Breast epithelium (tissue), 3 donors: ENCODE measurements at regions not wholly inside any gene's neighbourhood (a gene's known extent, or its start where the extent isn't known, plus 50 kb on each side); places are given as distances from the start of the nearest gene placed in this dataset.

ENCODE experiments used
- CTCF ChIP-seq, 3 donors: fragments of 450-650 bp; IDR thresholded peaks; one replicate each; pipeline ENCODE4 v1.5.1; 2016 to 2017; ENCODE audit warnings: antibody characterized with exemption in 3 of 3, mild to moderate bottlenecking in 3 of 3, moderate library complexity in 3 of 3
- POLR2A ChIP-seq: fragments of 450-650 bp; IDR thresholded peaks from one replicate; pipeline ENCODE4 v1.6.1; 2016; ENCODE audit warnings: antibody characterized with exemption, mild to moderate bottlenecking, moderate library complexity
- POLR2AphosphoS5 ChIP-seq, 3 donors: sonication (generic); formaldehyde crosslinking; IDR thresholded peaks; one replicate each; pipeline ENCODE4 v1.6.1; 2017; ENCODE audit warnings: antibody characterized with exemption in 3 of 3

- TF ChIP-seq POLR2AphosphoS5 (IDR thresholded peaks at IDR 0.05) = no peak
- no peak for TF ChIP-seq CTCF (IDR thresholded peaks at IDR 0.05)
- TF ChIP-seq POLR2A = no peak
These were observed 66.7 kb upstream of the SLC4A10 start for GRCh38 chr2:161557538-161557937.
